Coronary artery (tissue), 2 donors: ENCODE measurements at regions not wholly inside any gene's neighbourhood (a gene's known extent, or its start where the extent isn't known, plus 50 kb on each side); places are given as distances from the start of the nearest gene placed in this dataset.
"Not testable (repeated sequence)": the region's sequence is repeated elsewhere in the genome, so short reads cannot be mapped to it uniquely, and the experiment has no call there.

ENCODE experiments used
- DNase-seq: peaks from one replicate; pipeline ENCODE4 v3.0.0-alpha.2; 2017; ENCODE audit warnings: low spot score
- H3K27ac ChIP-seq, 2 donors: fragments of 200-600 bp; sonication (generic); one replicate each; pipeline ENCODE4 v1.5.1; 2016 to 2019
- H3K4me3 ChIP-seq: fragments of 200-600 bp; sonication (generic); 2 replicates; pipeline ENCODE4 v1.5.1; 2016; ENCODE audit warnings: mild to moderate bottlenecking, moderate library complexity
- CTCF ChIP-seq: fragments of 200-600 bp; sonication (generic); IDR thresholded peaks from one replicate; pipeline ENCODE4 v1.5.1; 2019; ENCODE audit warnings: antibody characterized with exemption

DNA sequence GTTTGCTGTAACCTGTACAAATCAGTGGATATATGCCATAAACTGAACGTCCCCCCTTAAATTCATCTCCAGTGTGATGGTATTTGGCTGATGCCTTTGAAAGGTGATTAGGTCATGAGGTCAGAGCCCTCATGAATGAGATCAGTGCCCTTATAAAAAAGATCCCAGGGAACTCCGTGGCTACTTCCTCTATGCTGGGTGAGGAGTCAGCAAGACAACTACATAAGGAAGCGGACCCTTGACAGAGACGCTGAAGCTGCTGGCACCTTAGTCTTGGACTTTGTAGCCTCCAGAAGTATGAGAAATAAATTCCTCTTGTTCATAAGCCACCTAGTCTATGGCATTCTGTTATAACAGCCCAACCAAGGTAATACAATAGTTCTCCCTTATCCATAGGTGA is 215.1 kb upstream of the ZNF608 start:
- H3K27ac ChIP-seq, result no peak overlapping the region
- no peak for DNase-seq
- TF ChIP-seq CTCF, result no peak
- no peak overlapping the region for H3K4me3 ChIP-seq

- TF ChIP-seq CTCF, result no peak
- no peak overlapping the region for H3K27ac ChIP-seq
- DNase-seq, result no peak
- H3K4me3 ChIP-seq, result no peak overlapping the region
Measured at GRCh38 chr5:124962111-124962510, 215.7 kb upstream of the ZNF608 start.

GRCh38 chr5:124962735-124963134 is 216.3 kb upstream of the ZNF608 start:
- DNase-seq, result no peak
- H3K4me3 ChIP-seq, result no peak overlapping the region

GRCh38 chr5:124963236-124963919 is 216.9 kb upstream of the ZNF608 start:
- no peak for DNase-seq
- no peak for TF ChIP-seq CTCF
- Histone ChIP-seq H3K27ac (no peak overlapping the region), H3K4me3 (no peak overlapping the region)

More at GRCh38 chr5:124962735-124963134, 216.3 kb upstream of the ZNF608 start:
- TF ChIP-seq CTCF, result no peak
- no peak overlapping the region for H3K27ac ChIP-seq

- DNase-seq, H3K4me3 ChIP-seq, H3K27ac ChIP-seq: not testable (repeated sequence)
Measured at GRCh38 chr5:124966741-124967140, 220.3 kb upstream of the ZNF608 start.

GRCh38 chr5:124970381-124970780 is 223.9 kb upstream of the ZNF608 start:
- not testable (repeated sequence) for H3K4me3 ChIP-seq, H3K27ac ChIP-seq, DNase-seq

GRCh38 chr5:124972703-124973102 is 226.3 kb upstream of the ZNF608 start:
- TF ChIP-seq CTCF, result no peak
- Histone ChIP-seq H3K4me3 (no peak overlapping the region), H3K27ac (no peak overlapping the region)
- DNase-seq, result no peak

DNA sequence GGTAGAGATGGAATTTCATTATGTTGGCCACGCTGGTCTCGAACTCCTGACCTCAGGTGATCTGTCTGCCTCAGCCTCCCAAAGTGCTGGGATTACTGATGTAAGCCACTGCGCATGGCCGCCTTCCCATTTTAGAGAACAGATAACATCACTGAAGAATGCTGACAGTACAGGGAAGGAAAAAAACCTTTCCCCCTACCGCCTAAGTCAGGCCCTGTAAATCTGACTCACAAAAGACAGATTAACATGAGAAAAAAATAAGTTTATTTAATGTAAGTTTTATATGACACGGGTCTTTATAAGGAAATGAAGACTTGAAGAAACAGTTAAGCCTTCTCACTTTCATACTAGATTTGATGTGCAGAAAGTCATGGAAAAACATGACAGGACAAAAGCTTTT is 227.2 kb upstream of the ZNF608 start:
- Histone ChIP-seq H3K4me3 (no peak overlapping the region), H3K27ac (no peak overlapping the region)
- no peak for TF ChIP-seq CTCF
- no peak for DNase-seq
